Fibroblast of skin of right biceps (primary cell): ENCODE measurements at regions not wholly inside any gene's neighbourhood (a gene's known extent, or its start where the extent isn't known, plus 50 kb on each side); places are given as distances from the start of the nearest gene placed in this dataset.
"Not testable (repeated sequence)": the region's sequence is repeated elsewhere in the genome, so short reads cannot be mapped to it uniquely, and the experiment has no call there.

Source experiments
- DNase-seq: peaks from one replicate; pipeline ENCODE4 v3.0.0-alpha.2; 2013

- DNase-seq = no peak
Observed at GRCh38 chr7:138378741-138379559, 81.1 kb upstream of the TRIM24 start.

- no peak for DNase-seq
Observed at GRCh38 chr7:138382862-138383565, 77.0 kb upstream of the TRIM24 start.

GRCh38 chr7:138386821-138387220 lies 73.2 kb upstream of the TRIM24 start:
- no peak for DNase-seq

GRCh38 chr7:138387755-138388475 lies 72.1 kb upstream of the TRIM24 start:
- no peak for DNase-seq

GRCh38 chr7:138388673-138389491 lies 71.2 kb upstream of the TRIM24 start:
- DNase-seq = no peak

GRCh38 chr7:138395763-138396162 lies 64.3 kb upstream of the TRIM24 start:
- no peak for DNase-seq

- DNase-seq = no peak
Observed at GRCh38 chr7:138396251-138397070, 63.6 kb upstream of the TRIM24 start.

- DNase-seq = not testable (repeated sequence)
Observed at GRCh38 chr7:138397071-138397433, 63.0 kb upstream of the TRIM24 start.

GRCh38 chr7:138398857-138399256 lies 61.2 kb upstream of the TRIM24 start:
- no peak for DNase-seq

- DNase-seq = no peak
Observed at GRCh38 chr7:138400400-138400886, 59.6 kb upstream of the TRIM24 start.

- no peak for DNase-seq
Observed at GRCh38 chr7:138402749-138403148, 57.3 kb upstream of the TRIM24 start.

- DNase-seq = no peak
Observed at GRCh38 chr7:138405496-138405895, 54.6 kb upstream of the TRIM24 start.

- no peak for DNase-seq
Observed at GRCh38 chr7:138407792-138408191, 52.3 kb upstream of the TRIM24 start.
